Mammary epithelial cell (primary cell): ENCODE measurements at regions not wholly inside any gene's neighbourhood (a gene's known extent, or its start where the extent isn't known, plus 50 kb on each side); places are given as distances from the start of the nearest gene placed in this dataset.

Experiments used
- CTCF ChIP-seq, 2 donors: IDR thresholded peaks in 1 of 2; conservative IDR thresholded peaks in 1 of 2; 2 replicates each; pipeline ENCODE4 v1.5.1; 2011 to 2012; ENCODE audit warnings: inconsistent platforms in 2 of 2, low read length in 2 of 2, mild to moderate bottlenecking in 2 of 2, control low read depth in 1 of 2, low read depth in 1 of 2; ENCODE audit not compliant: insufficient read depth in 1 of 2; ENCODE audit errors: extremely low read depth in 1 of 2
- EZH2 ChIP-seq: IDR thresholded peaks from 2 replicates; pipeline ENCODE4 v1.6.1; 2012; ENCODE audit warnings: low read length, inconsistent platforms, borderline replicate concordance

GRCh38 chr6:11427091-11427722 lies 110.3 kb upstream of the TMEM170B start:
- TF ChIP-seq CTCF (conservative IDR thresholded peaks at IDR 0.05 in 1 of 2, IDR thresholded peaks at IDR 0.05 in 1 of 2; ENCODE audit: extremely low read depth in 1 of 2, insufficient read depth in 1 of 2, low read depth in 1 of 2, low read length in 2 of 2) (no peak), EZH2 (no peak)
